ENCODE measurements at regions not wholly inside any gene's neighbourhood (a gene's known extent, or its start where the extent isn't known, plus 50 kb on each side); places are given as distances from the start of the nearest gene placed in this dataset.
"Not testable (repeated sequence)": the region's sequence is repeated elsewhere in the genome, so short reads cannot be mapped to it uniquely, and the experiment has no call there.

- DNase-seq (ENCODE audit: low read depth): no peak
- no peak overlapping the region for H3K4me3 ChIP-seq (ENCODE audit: low read depth, low read length)
- no peak for TF ChIP-seq CTCF (IDR thresholded peaks at IDR 0.05; ENCODE audit: insufficient read depth, low read length)
Observed at GRCh38 chr3:76300746-76301145, 515.4 kb upstream of the ZNF717 start.

- no peak for DNase-seq (ENCODE audit: low read depth)
- H3K4me3 ChIP-seq (ENCODE audit: low read depth, low read length): no peak overlapping the region
- no peak for TF ChIP-seq CTCF (IDR thresholded peaks at IDR 0.05; ENCODE audit: insufficient read depth, low read length)
Observed at GRCh38 chr3:76307556-76307955, 522.2 kb upstream of the ZNF717 start.

GRCh38 chr3:76308541-76308940 is 523.2 kb upstream of the ZNF717 start:
- no peak for DNase-seq (ENCODE audit: low read depth)
- H3K4me3 ChIP-seq (ENCODE audit: low read depth, low read length): no peak overlapping the region
- TF ChIP-seq CTCF (IDR thresholded peaks at IDR 0.05; ENCODE audit: insufficient read depth, low read length): no peak

GRCh38 chr3:76310089-76310488 is 524.7 kb upstream of the ZNF717 start:
- no peak for DNase-seq (ENCODE audit: low read depth)
- no peak for TF ChIP-seq CTCF (IDR thresholded peaks at IDR 0.05; ENCODE audit: insufficient read depth, low read length)
- no peak overlapping the region for H3K4me3 ChIP-seq (ENCODE audit: low read depth, low read length)

- no peak for DNase-seq (ENCODE audit: low read depth)
- no peak overlapping the region for H3K4me3 ChIP-seq (ENCODE audit: low read depth, low read length)
- no peak for TF ChIP-seq CTCF (IDR thresholded peaks at IDR 0.05; ENCODE audit: insufficient read depth, low read length)
Observed at GRCh38 chr3:76310667-76311066, 525.3 kb upstream of the ZNF717 start.

GRCh38 chr3:76311941-76312340 is 526.6 kb upstream of the ZNF717 start:
- no peak overlapping the region for H3K4me3 ChIP-seq (ENCODE audit: low read depth, low read length)
- no peak for DNase-seq (ENCODE audit: low read depth)
- no peak for TF ChIP-seq CTCF (IDR thresholded peaks at IDR 0.05; ENCODE audit: insufficient read depth, low read length)

GRCh38 chr3:76315906-76316305 is 530.6 kb upstream of the ZNF717 start:
- not testable (repeated sequence) for DNase-seq (ENCODE audit: low read depth); H3K4me3 ChIP-seq (ENCODE audit: low read depth, low read length)

All from fibroblast of the aortic adventitia (primary cell).